ENCODE measurements at regions not wholly inside any gene's neighbourhood (a gene's known extent, or its start where the extent isn't known, plus 50 kb on each side); places are given as distances from the start of the nearest gene placed in this dataset.

GRCh38 chr5:135216471-135217343 lies 182.3 kb downstream of the MACROH2A1 start (continued):
- TF ChIP-seq, protein P1, sequence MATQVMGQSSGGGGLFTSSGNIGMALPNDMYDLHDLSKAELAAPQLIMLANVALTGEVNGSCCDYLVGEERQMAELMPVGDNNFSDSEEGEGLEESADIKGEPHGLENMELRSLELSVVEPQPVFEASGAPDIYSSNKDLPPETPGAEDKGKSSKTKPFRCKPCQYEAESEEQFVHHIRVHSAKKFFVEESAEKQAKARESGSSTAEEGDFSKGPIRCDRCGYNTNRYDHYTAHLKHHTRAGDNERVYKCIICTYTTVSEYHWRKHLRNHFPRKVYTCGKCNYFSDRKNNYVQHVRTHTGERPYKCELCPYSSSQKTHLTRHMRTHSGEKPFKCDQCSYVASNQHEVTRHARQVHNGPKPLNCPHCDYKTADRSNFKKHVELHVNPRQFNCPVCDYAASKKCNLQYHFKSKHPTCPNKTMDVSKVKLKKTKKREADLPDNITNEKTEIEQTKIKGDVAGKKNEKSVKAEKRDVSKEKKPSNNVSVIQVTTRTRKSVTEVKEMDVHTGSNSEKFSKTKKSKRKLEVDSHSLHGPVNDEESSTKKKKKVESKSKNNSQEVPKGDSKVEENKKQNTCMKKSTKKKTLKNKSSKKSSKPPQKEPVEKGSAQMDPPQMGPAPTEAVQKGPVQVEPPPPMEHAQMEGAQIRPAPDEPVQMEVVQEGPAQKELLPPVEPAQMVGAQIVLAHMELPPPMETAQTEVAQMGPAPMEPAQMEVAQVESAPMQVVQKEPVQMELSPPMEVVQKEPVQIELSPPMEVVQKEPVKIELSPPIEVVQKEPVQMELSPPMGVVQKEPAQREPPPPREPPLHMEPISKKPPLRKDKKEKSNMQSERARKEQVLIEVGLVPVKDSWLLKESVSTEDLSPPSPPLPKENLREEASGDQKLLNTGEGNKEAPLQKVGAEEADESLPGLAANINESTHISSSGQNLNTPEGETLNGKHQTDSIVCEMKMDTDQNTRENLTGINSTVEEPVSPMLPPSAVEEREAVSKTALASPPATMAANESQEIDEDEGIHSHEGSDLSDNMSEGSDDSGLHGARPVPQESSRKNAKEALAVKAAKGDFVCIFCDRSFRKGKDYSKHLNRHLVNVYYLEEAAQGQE (IDR thresholded peaks at IDR 0.05; ENCODE audit: low read depth, low read length) = no peak
- TF ChIP-seq RCOR1 (IDR thresholded peaks at IDR 0.05; ENCODE audit: low read length) (no peak), TEAD4 (IDR thresholded peaks at IDR 0.05; ENCODE audit: borderline replicate concordance, insufficient read depth) (no peak), RXRA (IDR thresholded peaks at IDR 0.05; ENCODE audit: borderline replicate concordance, low read depth) (no peak), JUND (IDR thresholded peaks at IDR 0.05) (no peak), NRF1 (IDR thresholded peaks at IDR 0.05; ENCODE audit: low read depth, low read length) (no peak), SMC3 (IDR thresholded peaks at IDR 0.05; ENCODE audit: low read depth, low read length) (no peak), POLR2AphosphoS5 (IDR thresholded peaks at IDR 0.05; ENCODE audit: low read depth, low read length) (no peak)
- TF ChIP-seq, protein P2, sequence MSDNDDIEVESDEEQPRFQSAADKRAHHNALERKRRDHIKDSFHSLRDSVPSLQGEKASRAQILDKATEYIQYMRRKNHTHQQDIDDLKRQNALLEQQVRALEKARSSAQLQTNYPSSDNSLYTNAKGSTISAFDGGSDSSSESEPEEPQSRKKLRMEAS (IDR thresholded peaks at IDR 0.05; ENCODE audit: low read depth) = no peak

GRCh38 chr5:135215617-135216470 lies 181.8 kb upstream of the PITX1 start:
- no peaks in the 10 kb centered on the region for H3K36me3 ChIP-seq (replicated peaks in 1 of 2; ENCODE audit: control insufficient read depth in 1 of 2, insufficient read depth in 2 of 2, low read length in 1 of 2)
- H3K9me3 ChIP-seq = no peaks in the 10 kb centered on the region
- H3K4me1 ChIP-seq (ENCODE audit: control insufficient read depth in 1 of 2, insufficient read depth in 2 of 2, low read depth in 1 of 2, low read length in 1 of 2) = peaks cover 5 to 15% of the 10 kb centered on the region in 2 experiments; a peak in 1 of 4 replicates
- ChIA-PET POLR2A (no interaction called here), CTCF (interaction anchor here (1.3 to 3.3 kb wide), 3 partner anchors 11 to 25 kb away, joined by 4 to 11 read pairs (median 5); no protein-coding TSS in a partner anchor)
- no peaks in the 10 kb centered on the region for H4K20me1 ChIP-seq (ENCODE audit: insufficient read depth)
- TF ChIP-seq, protein P3, sequence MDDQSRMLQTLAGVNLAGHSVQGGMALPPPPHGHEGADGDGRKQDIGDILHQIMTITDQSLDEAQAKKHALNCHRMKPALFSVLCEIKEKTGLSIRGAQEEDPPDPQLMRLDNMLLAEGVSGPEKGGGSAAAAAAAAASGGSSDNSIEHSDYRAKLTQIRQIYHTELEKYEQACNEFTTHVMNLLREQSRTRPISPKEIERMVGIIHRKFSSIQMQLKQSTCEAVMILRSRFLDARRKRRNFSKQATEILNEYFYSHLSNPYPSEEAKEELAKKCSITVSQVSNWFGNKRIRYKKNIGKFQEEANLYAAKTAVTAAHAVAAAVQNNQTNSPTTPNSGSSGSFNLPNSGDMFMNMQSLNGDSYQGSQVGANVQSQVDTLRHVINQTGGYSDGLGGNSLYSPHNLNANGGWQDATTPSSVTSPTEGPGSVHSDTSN (IDR thresholded peaks at IDR 0.05) = no peak
- TF ChIP-seq ELF1 (IDR thresholded peaks at IDR 0.05) (no peak), TAF1 (IDR thresholded peaks at IDR 0.05; ENCODE audit: borderline replicate concordance, low read depth, low read length) (no peak), POLR2AphosphoS5 (IDR thresholded peaks at IDR 0.05; ENCODE audit: low read depth, low read length) (no peak), FOXM1 (IDR thresholded peaks at IDR 0.05; ENCODE audit: low read depth) (no peak), FOSL2 (IDR thresholded peaks at IDR 0.05; ENCODE audit: borderline replicate concordance, low read depth) (no peak), TEAD4 (IDR thresholded peaks at IDR 0.05; ENCODE audit: borderline replicate concordance, insufficient read depth) (no peak), CHD2 (IDR thresholded peaks at IDR 0.05; ENCODE audit: low read length, partially characterized antibody) (no peak), FOXJ3 (CRISPR knock-in tag; IDR thresholded peaks at IDR 0.05) (no peak), RAD21 (IDR thresholded peaks at IDR 0.05; ENCODE audit: low read length) (no peak)
- no peak for DNase-seq
- 81% methylated on average over 7 of the region's 7 CpGs for WGBS (ENCODE audit: low lambda C conversion rate)
- no peaks in the 10 kb centered on the region for H3K27me3 ChIP-seq (ENCODE audit: insufficient read depth)
- H3K4me2 ChIP-seq = no peak overlapping the region
- no peak overlapping the region for H3K9ac ChIP-seq
- H3K9me2 ChIP-seq = no peaks in the 10 kb centered on the region
- H3K27ac ChIP-seq (ENCODE audit: low read depth in 2 of 2, low read length in 1 of 2) = no peak overlapping the region
- H3K79me2 ChIP-seq (ENCODE audit: insufficient read depth) = no peaks in the 10 kb centered on the region
- no peak overlapping the region for H2AFZ ChIP-seq (ENCODE audit: low read depth)
- no peak overlapping the region for H3K4me3 ChIP-seq (ENCODE audit: low read depth in 2 of 2, low read length in 1 of 2)
- H3F3A ChIP-seq (replicated peaks; ENCODE audit: insufficient read depth) = no peaks in the 10 kb centered on the region
